Neuronal stem cell (in vitro differentiated cells): ENCODE measurements at regions not wholly inside any gene's neighbourhood (a gene's known extent, or its start where the extent isn't known, plus 50 kb on each side); places are given as distances from the start of the nearest gene placed in this dataset.

Source experiments
- DNase-seq: peaks from one replicate; pipeline ENCODE4 v3.0.0-alpha.2; 2013; ENCODE audit warnings: low spot score
- H2AFZ ChIP-seq: one replicate; pipeline ENCODE4 v1.6.1; 2013; ENCODE audit warnings: mild to moderate bottlenecking, low read length, inconsistent platforms
- H2AK5ac ChIP-seq: 2 replicates; pipeline ENCODE4 v1.6.1; 2013; ENCODE audit warnings: low read depth, mild to moderate bottlenecking, inconsistent platforms, low read length, moderate library complexity, mixed read lengths
- H2BK120ac ChIP-seq: 2 replicates; pipeline ENCODE4 v1.6.1; 2013; ENCODE audit warnings: low read depth, mild to moderate bottlenecking, inconsistent platforms, low read length, moderate library complexity, mixed read lengths
- H2BK12ac ChIP-seq: one replicate; pipeline ENCODE4 v1.6.1; 2013; ENCODE audit warnings: low read length, inconsistent platforms
- H2BK15ac ChIP-seq: 2 replicates; pipeline ENCODE4 v1.6.1; 2013; ENCODE audit warnings: mild to moderate bottlenecking, low read length, inconsistent platforms, mixed read lengths
- H2BK5ac ChIP-seq: one replicate; pipeline ENCODE4 v1.6.1; 2013; ENCODE audit warnings: inconsistent platforms, mild to moderate bottlenecking, low read length, moderate library complexity
- H3K14ac ChIP-seq: one replicate; pipeline ENCODE4 v1.6.1; 2013; ENCODE audit warnings: low read length, inconsistent platforms
- H3K18ac ChIP-seq: 2 replicates; pipeline ENCODE4 v1.6.1; 2013; ENCODE audit warnings: low read length, inconsistent platforms
- H3K23ac ChIP-seq: 2 replicates; pipeline ENCODE4 v1.6.1; 2013; ENCODE audit warnings: low read depth, mild to moderate bottlenecking, mixed read lengths, low read length, inconsistent platforms; ENCODE audit not compliant: poor library complexity
- H3K27ac ChIP-seq: replicated peaks from 3 replicates; pipeline ENCODE4 v1.5.1; 2013; ENCODE audit warnings: low read length, inconsistent platforms
- H3K27me3 ChIP-seq, 3 experiments: 2 replicates each; pipeline ENCODE4 v1.6.1; 2013; ENCODE audit warnings: low read length in 3 of 3, mild to moderate bottlenecking in 2 of 3, inconsistent platforms in 1 of 3, low read depth in 1 of 3, mixed read lengths in 1 of 3, moderate library complexity in 1 of 3; ENCODE audit not compliant: control insufficient read depth in 3 of 3, insufficient read depth in 3 of 3
- H3K36me3 ChIP-seq, 2 donors: replicated peaks in 1 of 2; 2 replicates each; pipeline ENCODE4 v1.6.1; 2013; ENCODE audit warnings: low read length in 2 of 2; ENCODE audit not compliant: control insufficient read depth in 2 of 2, insufficient read depth in 2 of 2
- H3K4ac ChIP-seq: 2 replicates; pipeline ENCODE4 v1.6.1; 2013; ENCODE audit warnings: inconsistent platforms, mild to moderate bottlenecking, low read length, moderate library complexity
- H3K4me1 ChIP-seq, 2 donors: 1 replicate in 1 of 2; 2 replicates in 1 of 2; pipeline ENCODE4 v1.6.1; 2013; ENCODE audit warnings: low read length in 2 of 2, low read depth in 1 of 2; ENCODE audit not compliant: control insufficient read depth in 2 of 2, insufficient read depth in 1 of 2
- H3K4me2 ChIP-seq: one replicate; pipeline ENCODE4 v1.6.1; 2013; ENCODE audit warnings: mild to moderate bottlenecking, low read length, inconsistent platforms; ENCODE audit not compliant: insufficient read depth, poor library complexity, severe bottlenecking
- H3K4me3 ChIP-seq, 2 donors: 2 replicates each; pipeline ENCODE4 v1.5.1; 2013; ENCODE audit warnings: low read length in 2 of 2, mild to moderate bottlenecking in 2 of 2, inconsistent platforms in 1 of 2, moderate library complexity in 1 of 2
- H3K79me1 ChIP-seq: one replicate; pipeline ENCODE4 v1.6.1; 2013; ENCODE audit warnings: low read depth, mild to moderate bottlenecking, inconsistent platforms, low read length, moderate library complexity
- H3K9ac ChIP-seq: one replicate; pipeline ENCODE4 v1.6.1; 2013; ENCODE audit warnings: mild to moderate bottlenecking, low read depth, low read length, inconsistent platforms; ENCODE audit not compliant: poor library complexity
- H3K9me3 ChIP-seq, 2 donors: replicated peaks in 1 of 2; 2 replicates each; pipeline versions ENCODE3 to v1.6.1; 2013; ENCODE audit warnings: low read length in 2 of 2, mild to moderate bottlenecking in 2 of 2, inconsistent platforms in 1 of 2, low read depth in 1 of 2, mixed read lengths in 1 of 2, moderate library complexity in 1 of 2; ENCODE audit not compliant: control insufficient read depth in 2 of 2, insufficient read depth in 1 of 2
- H4K8ac ChIP-seq: one replicate; pipeline ENCODE4 v1.6.1; 2013; ENCODE audit warnings: low read depth, mild to moderate bottlenecking, inconsistent platforms, low read length, moderate library complexity
- H4K91ac ChIP-seq: one replicate; pipeline ENCODE4 v1.6.1; 2013; ENCODE audit warnings: low read length, low read depth, mild to moderate bottlenecking, inconsistent platforms; ENCODE audit not compliant: poor library complexity
- WGBS, 2 donors: extraction: QIAGEN DNeasy Blood & Tissue Kit; methylation state at CpG; one replicate each; pipeline ENCODE4 v1.1.7; 2013; ENCODE audit warnings: missing lambda C conversion rate in 2 of 2, mixed read lengths in 1 of 2; ENCODE audit not compliant: insufficient read length in 2 of 2, insufficient replicate concordance in 1 of 2; ENCODE audit errors: extremely low coverage in 2 of 2; 5-methylcytosine and 5-hydroxymethylcytosine counted together

DNA sequence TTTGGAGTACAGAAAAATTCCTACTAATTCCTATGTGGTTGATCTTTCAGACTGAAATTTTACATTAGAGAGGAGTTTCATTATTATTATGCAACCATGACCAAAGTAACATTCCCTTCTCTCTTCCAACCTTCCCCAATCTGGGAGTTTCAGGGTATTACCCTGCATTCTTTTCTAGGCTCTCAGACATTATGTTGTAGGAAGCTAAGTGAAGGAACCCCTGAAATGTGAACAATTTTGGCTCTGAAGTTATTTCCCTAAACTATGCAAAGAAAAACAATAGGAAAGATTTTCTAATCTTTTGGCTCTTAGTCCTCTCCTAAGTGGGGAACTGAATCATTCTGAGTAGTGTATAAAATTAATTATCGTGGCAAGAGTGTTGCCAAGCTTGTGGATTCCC lies 63.3 kb upstream of the ZFAND5 start:
- Histone ChIP-seq H3K14ac (no peak overlapping the region), H3K4me2 (no peak overlapping the region), H3K9me3 (no peaks in the 10 kb centered on the region), H4K91ac (no peak overlapping the region), H2AFZ (no peak overlapping the region), H3K4me3 (no peak overlapping the region), H3K23ac (no peak overlapping the region), H3K4me1 (peaks cover 0 to 2% of the 10 kb centered on the region in 2 donors), H3K27ac (no peak overlapping the region), H2BK15ac (no peak overlapping the region), H2BK5ac (no peak overlapping the region), H2BK12ac (no peak overlapping the region), H4K8ac (no peak overlapping the region), H3K4ac (no peak overlapping the region), H3K9ac (no peak overlapping the region), H3K36me3 (no peaks in the 10 kb centered on the region), H3K27me3 (no peaks in the 10 kb centered on the region), H3K18ac (no peak overlapping the region), H2AK5ac (no peak overlapping the region), H3K79me1 (no peaks in the 10 kb centered on the region), H2BK120ac (no peak overlapping the region)
- WGBS, 2 donors, result no CpG with 5 or more reads among the region's 1 CpG
- no peak for DNase-seq

DNA sequence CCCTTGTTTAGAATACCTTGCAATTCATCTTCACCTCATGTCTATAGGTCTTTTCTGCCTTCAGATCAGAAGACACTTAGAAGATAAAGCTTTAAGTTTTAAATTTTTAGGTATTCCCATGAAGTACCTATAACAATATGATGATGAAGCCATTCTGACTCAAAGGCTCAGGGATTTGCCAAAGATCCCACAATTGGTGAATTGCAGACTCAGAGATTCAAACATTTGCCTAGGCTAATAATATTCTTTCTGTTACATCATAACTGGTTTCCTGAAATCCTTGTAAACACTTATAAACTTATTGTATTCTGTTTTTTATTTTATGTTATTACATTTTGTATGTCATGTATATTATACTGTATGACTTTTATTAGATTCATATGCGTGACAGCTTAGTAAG lies 62.8 kb upstream of the ZFAND5 start:
- Histone ChIP-seq H3K23ac (no peak overlapping the region), H3K14ac (no peak overlapping the region), H3K79me1 (no peaks in the 10 kb centered on the region), H2BK5ac (no peak overlapping the region), H3K4me3 (no peak overlapping the region), H3K9me3 (no peaks in the 10 kb centered on the region), H4K91ac (no peak overlapping the region), H3K36me3 (no peaks in the 10 kb centered on the region), H3K18ac (no peak overlapping the region), H3K27ac (no peak overlapping the region), H3K4ac (no peak overlapping the region), H2AFZ (no peak overlapping the region), H3K4me1 (peaks cover 0 to 2% of the 10 kb centered on the region in 2 donors), H2BK15ac (no peak overlapping the region), H2AK5ac (no peak overlapping the region), H3K9ac (no peak overlapping the region), H3K4me2 (no peak overlapping the region), H2BK120ac (no peak overlapping the region), H2BK12ac (no peak overlapping the region), H3K27me3 (no peaks in the 10 kb centered on the region), H4K8ac (no peak overlapping the region)
- no peak for DNase-seq
- no CpG with 5 or more reads among the region's 1 CpG for WGBS, 2 donors

DNA sequence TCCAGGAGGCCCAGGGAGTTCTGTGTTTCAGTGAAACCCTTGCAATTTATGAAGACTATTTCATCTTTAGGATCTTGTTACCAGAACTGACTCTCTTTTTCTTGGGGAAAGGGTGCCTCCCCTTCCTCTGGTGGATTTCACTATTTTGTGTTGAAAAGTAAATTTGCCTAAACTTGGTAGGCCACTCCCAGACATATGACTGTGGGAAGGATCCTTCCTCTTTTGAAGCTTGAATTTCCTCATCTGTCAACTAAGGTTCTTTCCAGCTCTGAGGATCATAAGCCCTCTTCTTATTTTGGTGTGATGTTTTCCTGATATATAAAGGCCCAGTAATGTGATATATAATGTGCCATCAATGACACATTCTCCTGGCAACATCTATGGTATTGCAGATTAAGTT lies 59.1 kb upstream of the ZFAND5 start:
- Histone ChIP-seq H3K4ac (no peak overlapping the region), H2AFZ (no peak overlapping the region), H3K4me1 (no peaks in the 10 kb centered on the region), H3K18ac (no peak overlapping the region), H4K91ac (no peak overlapping the region), H2BK12ac (no peak overlapping the region), H2AK5ac (no peak overlapping the region), H3K27ac (no peak overlapping the region), H3K79me1 (no peaks in the 10 kb centered on the region), H3K27me3 (no peaks in the 10 kb centered on the region), H4K8ac (no peak overlapping the region), H3K4me3 (no peak overlapping the region), H3K9ac (no peak overlapping the region), H3K36me3 (no peaks in the 10 kb centered on the region), H2BK120ac (no peak overlapping the region), H3K14ac (no peak overlapping the region), H2BK5ac (no peak overlapping the region), H2BK15ac (no peak overlapping the region), H3K4me2 (no peak overlapping the region), H3K9me3 (no peaks in the 10 kb centered on the region), H3K23ac (no peak overlapping the region)
- DNase-seq, result no peak

DNA sequence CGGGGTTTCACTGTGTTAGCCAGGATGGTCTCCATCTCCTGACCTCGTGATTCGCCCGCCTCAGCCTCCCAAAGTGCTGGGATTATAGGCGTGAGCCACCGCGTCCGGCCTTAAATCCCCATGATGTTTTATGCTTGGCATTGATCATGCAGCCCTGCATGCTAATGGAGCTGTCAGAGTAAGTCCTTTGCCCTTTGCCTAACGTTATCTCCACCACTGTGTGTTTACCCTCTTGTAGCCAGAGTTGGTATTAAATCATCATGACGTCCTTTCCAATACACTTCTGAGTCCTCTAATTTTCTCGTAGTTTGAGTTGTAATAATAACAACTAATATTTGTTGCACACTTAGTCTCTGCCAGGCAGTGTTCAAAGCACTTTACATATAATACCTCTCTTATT lies 57.2 kb upstream of the ZFAND5 start:
- Histone ChIP-seq H3K4me2 (no peak overlapping the region), H3K4me3 (no peak overlapping the region), H3K4me1 (no peaks in the 10 kb centered on the region), H4K91ac (no peak overlapping the region), H4K8ac (no peak overlapping the region), H3K9ac (no peak overlapping the region), H3K18ac (no peak overlapping the region), H2BK120ac (no peak overlapping the region), H2BK15ac (no peak overlapping the region), H3K14ac (no peak overlapping the region), H2BK12ac (no peak overlapping the region), H3K27ac (no peak overlapping the region), H2AFZ (no peak overlapping the region), H2AK5ac (no peak overlapping the region), H3K9me3 (no peaks in the 10 kb centered on the region), H3K23ac (no peak overlapping the region), H3K36me3 (no peaks in the 10 kb centered on the region), H3K79me1 (no peaks in the 10 kb centered on the region), H3K27me3 (no peaks in the 10 kb centered on the region), H3K4ac (no peak overlapping the region), H2BK5ac (no peak overlapping the region)
- DNase-seq, result no peak
- no CpG with 5 or more reads among the region's 11 CpGs for WGBS, 2 donors
